GM12891 (cell line): ENCODE measurements at regions not wholly inside any gene's neighbourhood (a gene's known extent, or its start where the extent isn't known, plus 50 kb on each side); places are given as distances from the start of the nearest gene placed in this dataset.

Source experiments
- PAX5 ChIP-seq: IDR thresholded peaks from 2 replicates; pipeline ENCODE4 v1.6.1; 2011; ENCODE audit warnings: low read length, moderate library complexity, mild to moderate bottlenecking; ENCODE audit not compliant: insufficient read depth, severe bottlenecking
- POLR2A ChIP-seq: IDR thresholded peaks from 2 replicates; pipeline ENCODE4 v1.6.1; 2011; ENCODE audit warnings: low read depth, low read length, control low read depth
- POLR2AphosphoS5 ChIP-seq: IDR thresholded peaks from 2 replicates; pipeline ENCODE4 v1.6.1; 2011; ENCODE audit warnings: low read depth, low read length, control low read depth
- TAF1 ChIP-seq: IDR thresholded peaks from 2 replicates; pipeline ENCODE4 v1.6.1; 2011; ENCODE audit warnings: low read depth, low read length, control low read depth

GRCh38 chr9:25939126-25939525, 260.9 kb upstream of the TUSC1 start:
- no peak for TF ChIP-seq POLR2AphosphoS5
- no peak for TF ChIP-seq TAF1
- TF ChIP-seq PAX5: no peak
- TF ChIP-seq POLR2A: no peak
